ENCODE measurements at regions not wholly inside any gene's neighbourhood (a gene's known extent, or its start where the extent isn't known, plus 50 kb on each side); places are given as distances from the start of the nearest gene placed in this dataset.

DNA sequence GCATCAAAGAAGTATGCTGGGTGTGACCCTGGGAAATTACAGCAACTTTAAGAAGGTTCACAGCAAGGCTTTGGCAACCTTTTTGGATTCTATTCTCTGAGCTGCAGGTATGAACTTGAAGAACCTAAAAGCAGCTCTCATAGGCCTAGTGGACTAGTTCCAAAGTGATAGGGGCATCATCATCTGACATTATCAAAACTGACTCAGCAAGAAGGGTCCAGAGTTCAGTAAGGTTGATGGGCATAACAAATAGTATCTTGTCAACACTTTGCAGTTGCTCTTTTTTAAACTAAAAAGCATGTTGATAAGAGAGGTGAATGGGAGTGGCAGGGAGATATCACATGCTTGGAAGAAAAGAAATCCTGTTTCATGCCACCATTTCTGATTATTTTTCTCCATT lies 249.3 kb downstream of the ZNF674 start:
- dilution Hi-C loops (cut with MboI; ENCODE audit: extremely low pct_ligation_motif_present, low sequenced_read_pairs): no loop called here
- no peak for DNase-seq (ENCODE audit: low read depth, low spot score)
- H3K27me3 ChIP-seq (ENCODE audit: control insufficient read depth, extremely low read depth, insufficient read depth, low read length): no peaks in the 10 kb centered on the region
- no peak for FAIRE-seq
- no peaks in the 10 kb centered on the region for H3K9me3 ChIP-seq (ENCODE audit: control insufficient read depth, low read depth, low read length)
- no peaks in the 10 kb centered on the region for H3K79me2 ChIP-seq (ENCODE audit: control insufficient read depth, insufficient read depth, low read length)
- H3K4me1 ChIP-seq (ENCODE audit: control insufficient read depth, extremely low read depth, insufficient read depth, low read length): peaks cover 6% of the 10 kb centered on the region
- no peaks in the 10 kb centered on the region for H3K9me1 ChIP-seq (ENCODE audit: control insufficient read depth, extremely low read depth, insufficient read depth, low read length)
- no peaks in the 10 kb centered on the region for H4K20me1 ChIP-seq (ENCODE audit: control insufficient read depth, extremely low read depth, insufficient read depth, low read length)
- no peak overlapping the region for H3K4me3 ChIP-seq (ENCODE audit: control insufficient read depth in 2 of 3, extremely low read depth in 1 of 3, insufficient read depth in 2 of 3, low read depth in 1 of 3, low read length in 3 of 3)
- no peak overlapping the region for H3K9ac ChIP-seq (ENCODE audit: control insufficient read depth, extremely low read depth, insufficient read depth, low read length)
- no peak overlapping the region for H3K27ac ChIP-seq (ENCODE audit: control insufficient read depth, insufficient read depth, low read length)
- H3K4me2 ChIP-seq (ENCODE audit: control insufficient read depth, extremely low read depth, insufficient read depth, low read depth, low read length): no peak overlapping the region
- no peak overlapping the region for H2AFZ ChIP-seq (ENCODE audit: control insufficient read depth, low read length)
- no peaks in the 10 kb centered on the region for H3K36me3 ChIP-seq (ENCODE audit: control insufficient read depth in 2 of 2, extremely low read depth in 1 of 2, insufficient read depth in 2 of 2, low read length in 2 of 2)
- TF ChIP-seq, protein P1, sequence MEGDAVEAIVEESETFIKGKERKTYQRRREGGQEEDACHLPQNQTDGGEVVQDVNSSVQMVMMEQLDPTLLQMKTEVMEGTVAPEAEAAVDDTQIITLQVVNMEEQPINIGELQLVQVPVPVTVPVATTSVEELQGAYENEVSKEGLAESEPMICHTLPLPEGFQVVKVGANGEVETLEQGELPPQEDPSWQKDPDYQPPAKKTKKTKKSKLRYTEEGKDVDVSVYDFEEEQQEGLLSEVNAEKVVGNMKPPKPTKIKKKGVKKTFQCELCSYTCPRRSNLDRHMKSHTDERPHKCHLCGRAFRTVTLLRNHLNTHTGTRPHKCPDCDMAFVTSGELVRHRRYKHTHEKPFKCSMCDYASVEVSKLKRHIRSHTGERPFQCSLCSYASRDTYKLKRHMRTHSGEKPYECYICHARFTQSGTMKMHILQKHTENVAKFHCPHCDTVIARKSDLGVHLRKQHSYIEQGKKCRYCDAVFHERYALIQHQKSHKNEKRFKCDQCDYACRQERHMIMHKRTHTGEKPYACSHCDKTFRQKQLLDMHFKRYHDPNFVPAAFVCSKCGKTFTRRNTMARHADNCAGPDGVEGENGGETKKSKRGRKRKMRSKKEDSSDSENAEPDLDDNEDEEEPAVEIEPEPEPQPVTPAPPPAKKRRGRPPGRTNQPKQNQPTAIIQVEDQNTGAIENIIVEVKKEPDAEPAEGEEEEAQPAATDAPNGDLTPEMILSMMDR (optimal IDR thresholded peaks at IDR 0.05 in 1 of 3, IDR thresholded peaks at IDR 0.05 in 1 of 3, conservative IDR thresholded peaks at IDR 0.05 in 1 of 3; ENCODE audit: extremely low read depth in 1 of 3, insufficient read depth in 2 of 3, low read length in 3 of 3): no peak
- no peak for TF ChIP-seq EZH2 (IDR thresholded peaks at IDR 0.05; ENCODE audit: low read length)

DNA sequence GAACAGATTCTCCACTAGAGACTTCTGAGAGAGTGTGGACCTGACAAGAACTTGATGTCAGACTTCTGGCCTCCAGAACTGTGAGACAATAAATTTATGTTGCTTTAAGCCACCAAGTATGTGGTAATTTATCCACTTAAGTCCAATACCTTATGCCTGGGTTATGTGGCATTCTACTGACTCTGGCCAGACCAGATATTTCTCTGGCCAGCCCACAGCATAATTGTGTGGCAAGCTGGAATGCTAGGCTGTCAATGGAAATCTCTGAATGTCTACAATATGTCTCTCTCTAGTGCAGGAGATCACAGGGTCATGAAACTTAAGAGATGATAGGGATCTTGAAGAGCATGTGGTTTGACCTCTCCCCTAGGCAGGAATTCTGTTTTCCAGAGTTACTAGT lies 251.0 kb downstream of the ZNF674 start:
- Histone ChIP-seq H4K20me1 (ENCODE audit: control insufficient read depth, extremely low read depth, insufficient read depth, low read length) (no peaks in the 10 kb centered on the region), H3K9ac (ENCODE audit: control insufficient read depth, extremely low read depth, insufficient read depth, low read length) (no peak overlapping the region), H3K9me1 (ENCODE audit: control insufficient read depth, extremely low read depth, insufficient read depth, low read length) (no peaks in the 10 kb centered on the region), H3K36me3 (ENCODE audit: control insufficient read depth in 2 of 2, extremely low read depth in 1 of 2, insufficient read depth in 2 of 2, low read length in 2 of 2) (no peaks in the 10 kb centered on the region), H3K9me3 (ENCODE audit: control insufficient read depth, low read depth, low read length) (no peaks in the 10 kb centered on the region), H3K4me2 (ENCODE audit: control insufficient read depth, extremely low read depth, insufficient read depth, low read depth, low read length) (no peak overlapping the region), H2AFZ (ENCODE audit: control insufficient read depth, low read length) (no peak overlapping the region), H3K27me3 (ENCODE audit: control insufficient read depth, extremely low read depth, insufficient read depth, low read length) (no peaks in the 10 kb centered on the region), H3K79me2 (ENCODE audit: control insufficient read depth, insufficient read depth, low read length) (no peaks in the 10 kb centered on the region), H3K4me3 (ENCODE audit: control insufficient read depth in 2 of 3, extremely low read depth in 1 of 3, insufficient read depth in 2 of 3, low read depth in 1 of 3, low read length in 3 of 3) (no peak overlapping the region), H3K4me1 (ENCODE audit: control insufficient read depth, extremely low read depth, insufficient read depth, low read length) (peaks cover 6% of the 10 kb centered on the region), H3K27ac (ENCODE audit: control insufficient read depth, insufficient read depth, low read length) (no peak overlapping the region)
- dilution Hi-C loops (cut with MboI; ENCODE audit: extremely low pct_ligation_motif_present, low sequenced_read_pairs): no loop called here
- FAIRE-seq (no peak), DNase-seq (ENCODE audit: low read depth, low spot score) (no peak)
- no peak for TF ChIP-seq EZH2 (IDR thresholded peaks at IDR 0.05; ENCODE audit: low read length)
- TF ChIP-seq, protein P1 (optimal IDR thresholded peaks at IDR 0.05 in 1 of 3, IDR thresholded peaks at IDR 0.05 in 1 of 3, conservative IDR thresholded peaks at IDR 0.05 in 1 of 3; ENCODE audit: extremely low read depth in 1 of 3, insufficient read depth in 2 of 3, low read length in 3 of 3): no peak
